ENCODE measurements at regions not wholly inside any gene's neighbourhood (a gene's known extent, or its start where the extent isn't known, plus 50 kb on each side); places are given as distances from the start of the nearest gene placed in this dataset.
"Not testable (repeated sequence)": the region's sequence is repeated elsewhere in the genome, so short reads cannot be mapped to it uniquely, and the experiment has no call there.

DNA sequence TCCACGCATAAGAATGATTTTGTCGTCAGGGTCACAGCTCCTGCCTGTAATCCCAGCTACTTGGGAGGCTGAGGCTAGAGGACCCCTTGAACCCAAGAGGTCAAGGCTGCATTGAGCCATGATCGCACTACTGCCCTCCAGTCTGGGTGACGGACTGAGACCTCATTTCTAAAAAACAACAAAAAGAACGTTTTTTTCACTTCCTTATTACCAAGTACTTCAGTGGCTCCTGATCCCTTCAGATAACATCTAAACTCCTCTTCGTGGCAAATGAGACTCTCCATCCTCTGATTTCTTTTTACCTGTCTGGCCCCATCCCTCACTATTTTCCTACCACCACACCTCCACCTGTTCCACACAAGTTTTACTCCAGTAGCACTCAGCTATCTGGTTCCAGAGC lies 105.4 kb upstream of the TLK1 start:
- DNase-seq (ENCODE audit: low read depth, low spot score): no peak

DNA sequence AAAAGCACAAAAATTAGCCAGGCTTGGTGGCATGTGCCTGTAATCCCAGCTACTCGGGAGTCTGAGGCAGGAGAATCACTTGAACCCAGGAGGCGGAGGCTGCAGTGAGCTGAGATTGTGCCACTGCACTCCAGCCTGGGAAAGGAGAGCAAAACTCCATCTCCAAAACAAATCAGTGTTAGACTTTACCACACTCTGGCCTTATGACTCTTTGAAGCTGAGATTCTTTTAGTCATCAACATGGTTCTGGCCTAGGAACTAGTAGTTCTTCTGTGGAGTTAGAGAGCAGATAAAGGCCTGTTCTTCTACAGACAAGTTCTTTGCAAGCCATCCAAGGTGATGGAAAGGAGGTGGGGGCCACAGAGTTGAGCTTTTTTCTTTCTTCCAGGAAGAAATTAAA lies 100.8 kb upstream of the TLK1 start:
- DNase-seq (ENCODE audit: low read depth, low spot score): not testable (repeated sequence)

DNA sequence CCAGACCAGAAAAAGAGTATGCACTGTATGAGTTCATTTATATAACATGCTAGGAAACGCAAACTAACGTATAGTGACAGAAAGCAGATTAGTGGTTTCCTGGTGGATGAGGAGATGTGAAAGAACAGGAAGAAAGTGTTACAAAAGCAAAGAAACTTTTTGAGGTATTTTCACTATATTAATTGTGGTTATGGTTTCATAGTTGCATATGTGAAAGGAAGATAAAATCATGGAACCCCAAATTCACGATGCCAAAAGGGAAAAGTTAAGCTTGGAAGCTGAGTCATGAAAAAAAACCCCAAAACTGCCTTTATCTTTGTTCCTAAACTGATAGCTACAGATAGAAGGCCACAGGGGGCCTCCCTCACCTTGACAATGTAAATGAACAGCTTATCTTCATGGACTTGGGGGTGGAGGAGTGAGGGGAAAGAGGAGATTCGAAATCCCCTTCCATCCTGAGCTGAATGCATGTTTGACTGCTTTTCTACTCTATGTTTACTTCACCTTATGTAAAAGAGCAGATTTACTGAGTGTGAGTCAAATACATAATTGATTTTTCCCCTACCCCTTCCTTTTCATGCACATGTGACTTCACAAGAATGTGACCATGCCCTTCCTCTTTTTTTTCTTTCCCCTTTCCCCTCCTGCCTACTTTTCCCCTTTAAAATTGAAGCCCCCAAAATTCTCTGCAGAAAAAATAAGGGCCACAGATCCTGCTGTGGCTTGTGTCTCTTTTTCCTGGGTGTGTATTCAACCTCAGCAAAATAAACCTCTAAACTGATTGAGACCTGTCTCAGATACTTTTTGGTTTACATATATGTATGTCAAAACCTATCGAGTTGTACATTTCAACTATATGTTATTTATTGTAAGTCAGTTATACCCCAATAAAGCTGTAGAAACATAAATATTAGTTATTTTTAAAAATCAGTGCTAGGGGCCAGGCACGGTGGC lies 100.1 kb upstream of the TLK1 start:
- no peak for DNase-seq (ENCODE audit: low read depth, low spot score)

DNA sequence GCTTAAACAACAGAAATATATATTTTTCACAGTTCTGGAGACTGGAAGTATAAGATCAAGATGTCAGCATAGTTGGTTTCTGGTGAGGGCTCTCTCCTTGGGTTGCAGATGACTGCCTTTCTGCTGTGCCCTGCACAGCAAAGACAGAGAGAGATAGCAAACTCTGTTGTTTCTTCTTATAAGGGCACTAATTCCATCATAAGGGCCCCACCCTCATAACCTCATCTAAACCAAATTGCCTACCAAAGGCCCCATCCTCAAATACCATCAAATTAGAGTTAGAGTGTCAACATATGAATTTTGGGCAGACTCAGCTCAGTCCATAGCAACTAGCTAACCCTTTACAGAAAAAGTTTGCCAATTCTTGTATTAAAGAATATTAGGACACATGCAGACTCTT lies 94.0 kb upstream of the TLK1 start:
- no peak for DNase-seq (ENCODE audit: low read depth, low spot score)

DNA sequence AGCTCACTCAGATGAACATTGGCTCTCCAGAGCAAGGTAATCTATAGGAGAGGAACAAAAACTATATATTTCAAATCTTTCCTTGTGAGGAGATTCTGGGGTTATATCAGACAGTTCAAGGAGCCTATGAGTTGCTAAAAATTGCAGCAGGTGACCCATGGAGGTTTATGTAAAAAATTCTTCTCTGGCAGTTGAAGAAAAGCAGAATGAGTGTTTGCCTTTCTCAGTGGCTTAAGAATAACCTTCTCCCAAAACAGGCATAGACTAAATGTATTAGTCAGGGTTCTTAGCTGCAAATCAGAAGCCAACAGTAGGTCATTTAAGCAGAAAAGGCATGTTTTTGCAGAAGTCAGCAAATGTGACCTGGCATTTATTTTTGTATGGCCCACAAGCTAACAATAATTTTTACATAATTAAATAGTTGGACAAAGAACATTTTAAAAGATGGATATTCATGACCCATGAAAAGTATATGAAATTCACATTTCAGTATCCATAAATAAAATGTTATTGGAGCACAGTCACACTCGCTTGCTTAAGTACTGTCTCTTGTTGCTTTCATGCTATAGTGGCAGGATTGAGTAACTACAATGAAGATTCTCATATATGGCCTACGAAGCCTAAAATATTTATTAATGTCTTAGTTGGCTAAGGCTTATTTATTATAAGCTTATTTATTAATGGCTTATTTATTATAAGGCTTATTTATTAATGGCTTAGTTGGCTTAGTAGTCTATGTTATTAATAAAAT lies 93.4 kb upstream of the TLK1 start:
- DNase-seq (ENCODE audit: low read depth, low spot score): no peak

DNA sequence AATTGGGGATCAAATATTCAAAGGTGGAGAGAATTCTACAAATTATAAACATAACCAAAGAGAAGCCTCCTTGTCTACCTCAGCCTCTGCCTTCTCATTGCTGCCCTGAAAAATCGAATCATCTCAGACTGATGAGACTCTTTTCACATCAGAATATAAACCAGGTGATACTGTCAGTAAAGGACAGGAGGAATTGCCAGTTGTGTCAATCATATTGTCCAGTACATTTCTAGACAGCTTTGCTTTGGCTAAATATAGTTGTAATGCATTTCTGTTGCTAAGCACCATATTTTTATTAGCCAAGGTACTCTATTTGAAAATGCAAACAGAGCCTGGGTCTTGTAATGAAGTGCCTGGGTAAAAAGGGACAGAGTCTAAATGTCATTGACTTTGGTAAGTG lies 92.6 kb upstream of the TLK1 start:
- DNase-seq (ENCODE audit: low read depth, low spot score): no peak

DNA sequence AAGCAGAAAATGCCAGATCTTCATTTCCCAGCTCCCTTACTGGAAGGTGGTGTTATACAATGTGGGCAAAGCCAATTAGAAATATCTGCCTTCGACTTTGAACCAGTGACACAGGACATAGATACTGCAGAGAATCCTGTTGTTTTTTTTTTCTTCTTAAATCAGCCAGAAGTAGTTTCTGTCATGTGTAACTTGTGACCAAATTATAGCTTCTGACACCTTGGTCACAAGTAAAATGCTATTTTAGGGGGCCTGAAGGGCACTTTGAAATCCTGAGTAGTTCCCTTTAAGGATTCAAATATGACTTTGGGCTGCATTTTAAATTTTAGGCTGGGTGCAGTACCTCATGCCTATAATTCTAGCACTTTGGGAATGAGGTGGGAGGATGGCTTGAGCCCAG lies 89.0 kb upstream of the TLK1 start:
- DNase-seq (ENCODE audit: low read depth, low spot score): no peak

DNA sequence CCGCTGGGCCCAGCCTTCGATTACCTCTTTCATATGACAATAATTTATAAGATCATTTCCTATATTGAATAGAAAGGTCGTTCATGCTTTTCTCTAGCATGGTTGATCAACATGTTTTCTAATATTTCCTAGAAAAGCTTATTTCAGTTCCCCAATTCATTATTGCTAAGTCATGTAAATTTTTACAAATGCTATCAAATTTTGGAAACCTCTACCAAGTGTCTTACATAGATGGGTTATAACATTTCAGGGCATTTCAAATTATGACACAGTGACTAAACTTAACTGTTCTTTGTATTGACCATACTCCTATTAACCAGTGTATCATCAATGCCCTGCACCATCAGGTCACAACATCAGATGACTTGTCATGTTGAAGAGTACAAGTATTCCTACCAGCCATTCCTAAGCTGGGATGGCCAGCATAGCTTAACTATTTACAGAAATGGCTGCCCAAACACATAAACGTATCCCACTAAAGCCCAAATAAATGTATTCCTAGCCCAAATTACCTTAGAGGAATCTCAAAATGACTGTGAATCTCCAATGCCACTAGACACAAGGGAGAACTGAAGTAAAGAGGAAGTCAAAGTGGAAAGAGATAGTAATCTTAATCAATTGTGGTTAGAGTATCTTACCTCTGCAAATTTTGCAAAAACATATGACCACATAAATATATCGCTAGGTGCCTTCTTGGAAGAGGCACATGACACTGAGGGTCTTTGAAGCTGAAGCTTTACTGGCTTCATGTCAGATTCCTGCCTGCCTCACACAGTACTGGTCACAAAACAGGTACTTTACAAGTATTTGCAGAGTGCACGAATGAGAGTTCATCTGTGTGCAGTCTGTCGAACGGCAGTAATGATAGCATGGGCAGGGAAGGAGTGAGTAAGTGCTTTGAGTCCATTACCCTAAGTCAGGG lies 87.3 kb upstream of the TLK1 start:
- DNase-seq (ENCODE audit: low read depth, low spot score): no peak

DNA sequence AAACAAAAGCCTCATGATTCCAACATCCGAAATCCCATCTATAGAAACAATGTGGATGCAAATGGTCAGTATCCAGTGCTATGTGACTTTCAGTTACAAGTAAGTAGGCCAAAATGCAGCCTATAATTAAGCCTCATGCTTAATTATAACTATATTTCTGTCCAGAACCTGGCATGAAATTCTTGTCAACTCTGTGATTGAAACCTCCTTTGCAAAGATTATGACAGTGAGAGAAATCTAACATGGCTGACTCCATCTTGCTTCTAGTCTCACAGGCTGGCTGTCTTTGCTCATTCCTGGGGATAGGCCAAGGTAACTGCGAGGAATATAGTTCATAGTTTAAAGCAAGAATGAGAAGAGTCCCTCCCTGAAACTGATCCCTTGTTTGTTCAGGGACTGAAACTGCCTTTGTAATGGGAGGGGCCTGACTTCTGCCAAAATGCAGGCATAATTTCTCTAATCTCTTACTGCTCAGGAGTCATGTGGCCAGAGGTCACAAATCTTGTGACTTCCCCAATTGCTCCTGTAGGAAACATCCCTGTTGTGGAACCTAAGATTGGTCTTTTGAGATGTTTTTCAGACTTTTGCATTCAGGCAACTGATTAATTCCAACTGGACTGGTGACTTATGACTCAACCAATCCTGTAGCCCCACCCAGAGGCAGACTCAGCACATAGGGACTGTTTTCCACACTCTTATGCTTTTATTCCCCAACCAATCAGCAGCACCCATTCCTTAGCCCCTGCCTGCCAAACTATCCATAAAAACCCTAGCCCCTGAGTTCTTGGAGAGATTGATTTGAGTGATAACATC lies 84.5 kb upstream of the TLK1 start:
- no peak for DNase-seq (ENCODE audit: low read depth, low spot score)

DNA sequence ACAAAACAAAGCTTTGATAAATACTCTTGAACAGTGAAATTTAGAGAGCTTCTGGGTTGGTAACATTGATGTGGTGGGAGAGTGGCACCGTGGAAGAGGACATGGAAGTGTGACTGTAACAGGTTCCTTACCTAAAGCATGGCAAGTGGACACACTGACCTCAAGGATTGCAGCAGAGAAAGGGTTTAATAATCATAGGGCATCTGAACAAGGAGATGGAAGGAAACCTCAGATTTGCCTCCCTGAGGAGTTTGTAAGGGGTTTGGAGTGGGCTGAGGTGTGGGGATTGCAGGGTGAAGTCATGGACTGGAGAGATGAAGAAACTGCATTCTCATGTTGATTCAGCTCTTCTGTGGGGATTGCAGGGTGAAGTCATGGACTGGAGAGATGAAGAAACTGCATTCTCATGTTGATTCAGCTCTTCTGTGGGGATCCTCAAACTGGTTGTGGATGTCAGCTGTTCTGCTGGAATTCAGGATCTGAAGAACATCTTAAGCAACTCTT lies 83.8 kb upstream of the TLK1 start:
- DNase-seq (ENCODE audit: low read depth, low spot score): no peak

DNA sequence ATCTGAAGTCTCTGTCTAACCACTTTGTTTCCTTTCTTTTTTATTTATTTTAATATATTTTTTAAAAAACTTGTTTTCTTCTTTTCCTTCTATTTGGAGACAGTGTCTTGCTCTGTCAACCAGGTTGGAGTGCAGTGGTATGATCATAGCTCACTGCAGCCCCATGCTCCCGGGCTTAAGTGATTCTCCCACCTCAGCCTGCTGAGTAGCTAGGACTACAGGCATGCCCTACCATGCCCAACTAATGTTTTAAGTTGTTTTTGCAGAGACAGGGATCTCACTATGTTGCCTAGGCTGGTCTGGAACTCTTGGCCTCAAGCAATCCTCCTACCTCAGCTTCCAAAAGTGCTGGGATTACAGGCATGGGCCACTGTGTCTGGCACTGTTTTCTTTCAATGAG lies 81.1 kb upstream of the TLK1 start:
- no peak for DNase-seq (ENCODE audit: low read depth, low spot score)

DNA sequence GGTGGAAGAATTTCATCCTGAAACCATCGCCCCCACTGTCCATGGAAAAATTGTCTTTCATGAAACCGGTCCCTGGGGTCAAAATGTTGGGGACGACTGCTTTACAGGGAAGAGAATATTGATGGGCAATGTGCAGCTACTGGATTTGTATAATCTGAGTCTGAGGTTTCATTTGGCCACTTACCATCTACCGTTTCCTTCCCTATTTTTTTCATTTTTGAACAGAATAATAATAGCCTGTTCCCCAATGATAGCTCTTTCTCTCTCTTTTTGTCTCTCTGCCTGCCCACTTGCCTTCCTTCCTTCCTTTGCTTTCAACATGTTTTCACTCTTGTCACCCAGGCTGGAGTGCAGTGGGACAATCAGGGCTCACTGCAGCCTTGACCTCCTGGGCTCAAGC lies 78.3 kb upstream of the TLK1 start:
- DNase-seq (ENCODE audit: low read depth, low spot score): no peak

DNA sequence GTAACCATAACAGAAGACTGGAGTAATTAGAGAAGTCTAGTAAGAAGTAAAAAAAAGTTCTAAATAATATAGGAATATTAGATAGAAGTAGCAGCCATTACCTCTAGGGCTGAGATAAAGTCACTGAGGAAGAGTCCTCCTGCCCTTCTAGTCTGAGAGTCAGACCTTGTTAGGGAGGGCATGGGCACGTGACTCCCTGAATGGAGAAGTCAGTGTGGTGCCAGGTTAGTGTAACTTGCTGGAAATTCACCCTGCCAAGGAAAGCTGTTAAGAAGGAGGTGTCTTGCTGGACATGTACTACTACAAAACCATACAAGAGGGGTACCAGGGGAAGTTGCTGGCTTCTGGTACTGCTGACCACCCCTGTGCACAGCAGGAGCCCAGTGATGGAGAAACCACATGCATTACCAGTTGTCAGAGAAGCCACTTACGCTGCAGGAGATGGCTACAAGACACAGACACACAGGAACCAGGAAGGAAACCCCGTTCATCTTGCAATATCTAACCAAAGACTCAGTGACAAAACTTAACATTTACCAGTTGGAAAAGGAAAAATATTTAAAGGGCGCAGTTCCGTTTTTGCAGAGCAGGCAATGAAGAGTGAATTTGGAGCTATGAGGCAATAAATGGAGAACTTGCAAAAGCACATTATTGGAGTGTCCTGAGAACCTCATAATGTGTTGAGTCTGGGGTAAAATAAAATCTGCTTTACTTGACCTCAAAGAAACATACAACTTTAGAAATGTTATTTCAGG lies 77.2 kb upstream of the TLK1 start:
- DNase-seq (ENCODE audit: low read depth, low spot score): no peak

DNA sequence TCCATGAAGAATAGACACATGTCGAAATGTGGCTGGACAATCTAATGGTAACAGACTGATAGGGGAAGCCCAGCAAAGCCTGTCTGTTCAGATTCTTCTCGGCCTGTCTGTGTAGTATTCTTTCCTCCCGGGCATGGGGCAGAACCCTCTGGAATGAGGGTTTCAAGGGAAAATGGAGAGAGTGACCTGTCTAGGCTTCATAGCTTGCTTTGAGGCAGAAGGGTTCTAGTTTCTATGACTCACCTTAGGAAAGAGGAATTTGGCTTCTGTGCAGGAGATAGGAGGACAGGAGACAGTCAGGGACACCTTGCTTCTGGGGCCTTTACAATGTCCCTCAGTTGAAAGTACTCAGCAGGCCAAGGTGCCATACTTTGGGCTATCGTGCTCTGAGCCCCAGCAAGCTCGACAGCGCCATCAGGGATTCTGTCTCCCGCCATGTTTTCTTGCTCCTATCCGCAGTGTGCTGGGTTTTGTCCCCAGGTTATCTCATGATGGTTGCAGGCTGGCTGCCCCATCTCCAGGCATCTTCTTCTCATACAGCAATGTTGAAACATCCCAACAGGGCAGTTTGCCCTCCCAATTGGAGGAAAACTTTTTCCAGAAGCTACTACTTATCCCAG lies 74.7 kb upstream of the TLK1 start:
- DNase-seq (ENCODE audit: low read depth, low spot score): no peak

DNA sequence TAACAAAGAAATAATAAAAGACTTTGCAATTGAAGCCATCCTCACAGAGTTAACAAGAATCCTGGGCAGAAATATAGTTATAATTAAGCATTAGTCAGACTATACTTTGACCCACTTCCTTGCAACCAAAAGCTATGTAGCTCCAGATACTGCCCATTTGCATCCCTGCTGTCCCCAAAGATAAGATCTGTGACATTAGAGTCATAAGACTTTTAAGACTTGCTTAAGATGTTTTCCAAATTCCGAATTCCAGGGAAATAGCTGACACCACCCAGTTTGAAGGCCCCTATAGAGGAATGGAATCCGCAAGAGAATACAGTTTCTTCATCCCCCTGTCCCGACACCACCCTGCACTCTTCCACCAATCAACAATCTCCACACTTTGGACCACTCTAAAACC lies 69.5 kb upstream of the TLK1 start:
- no peak for DNase-seq (ENCODE audit: low read depth, low spot score)

DNA sequence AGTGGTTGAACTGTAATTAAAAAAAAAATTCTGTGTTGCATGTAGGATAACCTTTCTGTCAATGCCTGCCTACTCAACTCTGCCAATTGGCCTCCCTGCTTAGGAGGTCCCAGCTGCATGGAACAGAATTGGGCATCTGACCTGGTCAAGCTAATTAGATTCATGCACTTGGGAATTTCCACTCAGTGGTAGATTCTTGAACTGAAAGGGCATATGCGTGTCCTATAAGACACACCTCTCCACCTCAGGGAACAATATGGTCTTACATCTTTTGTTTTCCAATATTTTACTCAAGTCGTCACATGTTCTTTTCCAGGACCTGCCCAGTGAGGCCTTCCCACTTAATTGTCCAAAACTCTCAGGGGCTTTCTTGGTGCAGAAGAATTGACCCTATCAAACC lies 68.1 kb upstream of the TLK1 start:
- DNase-seq (ENCODE audit: low read depth, low spot score): no peak

DNA sequence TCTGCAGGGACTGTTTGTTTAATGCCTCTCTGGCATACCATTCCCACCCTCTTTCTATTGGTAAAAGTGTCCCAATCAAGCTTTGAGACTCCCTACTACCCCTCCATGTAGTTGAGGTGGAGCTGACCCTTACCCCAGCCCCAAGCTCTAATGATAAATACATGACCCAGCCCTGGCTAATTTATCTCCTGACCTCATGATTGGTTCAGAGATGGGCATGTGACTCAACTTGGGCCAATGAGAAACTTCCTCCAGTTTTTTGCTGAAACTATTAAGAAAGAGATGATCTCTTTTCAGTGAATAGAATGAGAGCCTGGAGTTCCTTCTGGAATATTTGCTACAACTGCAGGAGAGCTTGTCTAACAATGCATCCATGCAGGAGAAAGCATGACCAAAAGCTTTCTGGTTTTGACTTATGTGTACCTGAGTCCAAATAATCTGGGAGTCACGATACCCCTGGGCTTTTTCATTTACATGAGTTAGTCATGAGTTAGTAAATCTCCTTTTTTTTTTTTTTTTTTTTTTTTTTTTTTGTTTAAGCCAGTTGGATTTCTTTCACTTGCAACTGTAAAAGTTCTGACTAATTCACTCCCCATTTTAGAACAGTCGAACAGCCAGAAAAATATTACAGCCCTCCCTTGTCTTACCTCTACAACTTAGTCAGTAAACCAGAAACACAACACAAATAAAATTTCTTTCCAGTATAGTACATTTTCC lies 66.5 kb upstream of the TLK1 start:
- no peak for DNase-seq (ENCODE audit: low read depth, low spot score)

DNA sequence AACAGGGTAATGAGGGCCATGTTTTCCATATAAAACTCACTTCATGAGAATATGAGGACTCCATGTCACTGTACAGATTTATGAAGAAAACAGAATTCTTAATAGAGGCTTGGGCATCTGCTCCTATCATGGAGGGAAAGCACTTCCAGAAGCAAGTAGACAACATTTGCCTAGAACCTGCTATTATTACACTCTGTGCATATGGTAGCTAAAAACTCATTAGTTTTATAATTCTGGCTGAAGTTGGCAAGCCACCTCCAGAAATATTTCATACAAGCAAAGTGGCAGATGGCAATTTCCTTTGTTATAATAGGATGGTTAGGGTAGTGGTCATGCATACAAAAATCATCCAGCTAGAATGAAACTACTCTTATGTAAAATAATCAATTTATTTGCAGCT lies 65.8 kb upstream of the TLK1 start:
- DNase-seq (ENCODE audit: low read depth, low spot score): no peak

DNA sequence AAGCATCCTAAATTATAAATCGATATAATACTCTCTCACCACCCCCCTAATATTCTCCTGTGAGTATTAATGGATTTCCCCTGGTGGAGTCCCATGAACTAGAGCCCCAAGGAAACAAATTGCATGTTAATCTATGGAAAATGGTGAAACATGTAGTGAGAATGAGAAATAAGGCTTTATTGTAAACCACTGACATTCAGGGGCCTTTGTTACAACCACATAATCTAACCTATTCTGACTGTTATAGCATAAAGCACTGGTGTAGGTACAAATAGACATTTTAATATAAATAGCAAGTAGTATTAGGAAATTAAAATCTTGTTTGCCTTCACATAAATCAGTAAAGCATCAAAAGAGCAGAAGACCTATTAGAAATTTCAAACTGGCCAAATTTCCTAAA lies 65.3 kb upstream of the TLK1 start:
- no peak for DNase-seq (ENCODE audit: low read depth, low spot score)
